Suprapubic skin (tissue), 4 donors: ENCODE measurements at regions not wholly inside any gene's neighbourhood (a gene's known extent, or its start where the extent isn't known, plus 50 kb on each side); places are given as distances from the start of the nearest gene placed in this dataset.

ENCODE experiments used
- DNase-seq, 2 donors: peaks; one replicate each; pipeline ENCODE4 v3.0.0-alpha.2; 2019; ENCODE audit warnings: low spot score in 2 of 2
- H3K27ac ChIP-seq: fragments of 200-600 bp; sonication (generic); one replicate; pipeline ENCODE4 v1.5.1; 2019
- H3K27me3 ChIP-seq: fragments of 200-600 bp; sonication (generic); one replicate; pipeline ENCODE4 v1.5.1; 2019
- H3K36me3 ChIP-seq: fragments of 200-600 bp; sonication (generic); one replicate; pipeline ENCODE4 v1.5.1; 2019
- H3K4me1 ChIP-seq: fragments of 200-600 bp; sonication (generic); one replicate; pipeline ENCODE4 v1.5.1; 2019
- H3K4me3 ChIP-seq: fragments of 200-600 bp; sonication (generic); one replicate; pipeline ENCODE4 v1.5.1; 2019; ENCODE audit warnings: mild to moderate bottlenecking
- H3K9me3 ChIP-seq: fragments of 200-600 bp; sonication (generic); one replicate; pipeline ENCODE4 v1.5.1; 2019
- EP300 ChIP-seq: sonication (generic); formaldehyde crosslinking; IDR thresholded peaks from one replicate; pipeline ENCODE4 v1.6.1; 2017; ENCODE audit warnings: antibody characterized with exemption
- POLR2A ChIP-seq, 2 donors: fragments of 450-650 bp; IDR thresholded peaks; one replicate each; pipeline ENCODE4 v1.6.1; 2017; ENCODE audit warnings: antibody characterized with exemption in 2 of 2, mild to moderate bottlenecking in 2 of 2, moderate library complexity in 2 of 2
- POLR2AphosphoS5 ChIP-seq, 3 donors: sonication (generic); formaldehyde crosslinking; IDR thresholded peaks; one replicate each; pipeline ENCODE4 v1.6.1; 2017; ENCODE audit warnings: antibody characterized with exemption in 3 of 3
- WGBS: methylation state at CpG from one replicate; pipeline ENCODE4 v1.1.5; 2018; 5-methylcytosine and 5-hydroxymethylcytosine counted together
- TF ChIP-seq, protein P1 (sequence below), 2 donors: fragments of 200-600 bp in 1 of 2; fragments of 450-650 bp in 1 of 2; sonication (generic) in 1 of 2; IDR thresholded peaks; one replicate each; pipeline ENCODE4 v1.5.1; 2016 to 2019; ENCODE audit warnings: antibody characterized with exemption in 2 of 2, mild to moderate bottlenecking in 1 of 2, moderate library complexity in 1 of 2

GRCh38 chr4:112942077-112942476 is 107.4 kb upstream of the ANK2 start:
- Histone ChIP-seq H3K36me3 (no peaks in the 10 kb centered on the region), H3K9me3 (no peaks in the 10 kb centered on the region), H3K27me3 (no peaks in the 10 kb centered on the region), H3K4me1 (no peaks in the 10 kb centered on the region), H3K27ac (no peak overlapping the region), H3K4me3 (no peak overlapping the region)
- WGBS, result 80% methylated on average over 2 of the region's 2 CpGs
- no peak for DNase-seq
- TF ChIP-seq, protein P1, sequence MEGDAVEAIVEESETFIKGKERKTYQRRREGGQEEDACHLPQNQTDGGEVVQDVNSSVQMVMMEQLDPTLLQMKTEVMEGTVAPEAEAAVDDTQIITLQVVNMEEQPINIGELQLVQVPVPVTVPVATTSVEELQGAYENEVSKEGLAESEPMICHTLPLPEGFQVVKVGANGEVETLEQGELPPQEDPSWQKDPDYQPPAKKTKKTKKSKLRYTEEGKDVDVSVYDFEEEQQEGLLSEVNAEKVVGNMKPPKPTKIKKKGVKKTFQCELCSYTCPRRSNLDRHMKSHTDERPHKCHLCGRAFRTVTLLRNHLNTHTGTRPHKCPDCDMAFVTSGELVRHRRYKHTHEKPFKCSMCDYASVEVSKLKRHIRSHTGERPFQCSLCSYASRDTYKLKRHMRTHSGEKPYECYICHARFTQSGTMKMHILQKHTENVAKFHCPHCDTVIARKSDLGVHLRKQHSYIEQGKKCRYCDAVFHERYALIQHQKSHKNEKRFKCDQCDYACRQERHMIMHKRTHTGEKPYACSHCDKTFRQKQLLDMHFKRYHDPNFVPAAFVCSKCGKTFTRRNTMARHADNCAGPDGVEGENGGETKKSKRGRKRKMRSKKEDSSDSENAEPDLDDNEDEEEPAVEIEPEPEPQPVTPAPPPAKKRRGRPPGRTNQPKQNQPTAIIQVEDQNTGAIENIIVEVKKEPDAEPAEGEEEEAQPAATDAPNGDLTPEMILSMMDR (IDR thresholded peaks at IDR 0.05), result no peak
- TF ChIP-seq POLR2A (IDR thresholded peaks at IDR 0.05) (no peak), POLR2AphosphoS5 (IDR thresholded peaks at IDR 0.05) (no peak), EP300 (no peak)

GRCh38 chr4:112942997-112943396 is 106.5 kb upstream of the ANK2 start:
- Histone ChIP-seq H3K27ac (no peak overlapping the region), H3K4me3 (no peak overlapping the region), H3K9me3 (no peaks in the 10 kb centered on the region), H3K27me3 (no peaks in the 10 kb centered on the region), H3K4me1 (no peaks in the 10 kb centered on the region), H3K36me3 (no peaks in the 10 kb centered on the region)
- no peak for TF ChIP-seq EP300
- TF ChIP-seq POLR2AphosphoS5 (IDR thresholded peaks at IDR 0.05), result no peak
- TF ChIP-seq, protein P1 (IDR thresholded peaks at IDR 0.05), result no peak
- no peak for TF ChIP-seq POLR2A (IDR thresholded peaks at IDR 0.05)
- DNase-seq, result no peak
- 81% methylated on average over 2 of the region's 2 CpGs for WGBS

- no peak for DNase-seq
- Histone ChIP-seq H3K27me3 (no peaks in the 10 kb centered on the region), H3K9me3 (no peaks in the 10 kb centered on the region), H3K4me3 (no peak overlapping the region), H3K4me1 (no peaks in the 10 kb centered on the region), H3K36me3 (no peaks in the 10 kb centered on the region), H3K27ac (no peak overlapping the region)
- TF ChIP-seq EP300 (no peak), POLR2A (IDR thresholded peaks at IDR 0.05) (no peak), POLR2AphosphoS5 (IDR thresholded peaks at IDR 0.05) (no peak)
- TF ChIP-seq, protein P1 (IDR thresholded peaks at IDR 0.05), result no peak
These were observed 105.4 kb upstream of the ANK2 start for GRCh38 chr4:112944006-112944405.

DNA sequence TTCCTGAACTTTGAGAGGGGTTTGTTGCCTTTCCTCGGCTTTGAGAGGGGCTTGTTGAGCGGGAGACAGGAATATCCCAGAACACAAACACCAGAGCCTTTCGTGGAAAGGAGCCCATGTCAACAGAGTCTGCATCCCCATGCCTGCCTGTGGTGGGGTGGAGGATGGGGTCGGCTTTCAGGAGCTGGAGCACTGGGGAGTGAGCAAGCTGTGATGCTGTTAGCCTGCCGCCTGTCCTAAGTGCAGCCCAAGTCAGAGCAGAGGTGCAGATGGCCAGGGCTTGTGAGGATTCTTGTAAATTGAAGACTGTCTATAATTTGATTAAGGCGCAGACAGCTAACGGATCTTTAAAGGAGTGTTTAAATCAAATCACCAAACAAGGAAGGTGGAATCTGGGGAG is 103.3 kb upstream of the ANK2 start:
- Histone ChIP-seq H3K27me3 (no peaks in the 10 kb centered on the region), H3K4me3 (no peak overlapping the region), H3K27ac (no peak overlapping the region), H3K36me3 (no peaks in the 10 kb centered on the region), H3K9me3 (no peaks in the 10 kb centered on the region), H3K4me1 (no peaks in the 10 kb centered on the region)
- DNase-seq, result no peak
- 81% methylated on average over 7 of the region's 7 CpGs for WGBS
- no peak for TF ChIP-seq EP300
- TF ChIP-seq, protein P1 (IDR thresholded peaks at IDR 0.05), result no peak
- TF ChIP-seq POLR2A (IDR thresholded peaks at IDR 0.05), result no peak
- TF ChIP-seq POLR2AphosphoS5 (IDR thresholded peaks at IDR 0.05), result no peak

GRCh38 chr4:112947616-112948015 is 101.8 kb upstream of the ANK2 start:
- Histone ChIP-seq H3K9me3 (no peaks in the 10 kb centered on the region), H3K27me3 (no peaks in the 10 kb centered on the region), H3K4me1 (no peaks in the 10 kb centered on the region), H3K36me3 (no peaks in the 10 kb centered on the region), H3K27ac (no peak overlapping the region), H3K4me3 (no peak overlapping the region)
- TF ChIP-seq POLR2AphosphoS5 (IDR thresholded peaks at IDR 0.05), result no peak
- 72% methylated on average over 2 of the region's 2 CpGs for WGBS
- no peak for DNase-seq
